Activated gamma-delta T cell treated with anti-CD3 and anti-CD28 coated beads, Interleukin-2, amount 50 U/mL, for 16 hours (primary cell): ENCODE measurements at regions not wholly inside any gene's neighbourhood (a gene's known extent, or its start where the extent isn't known, plus 50 kb on each side); places are given as distances from the start of the nearest gene placed in this dataset.
"Not testable (repeated sequence)": the region's sequence is repeated elsewhere in the genome, so short reads cannot be mapped to it uniquely, and the experiment has no call there.

ENCODE experiments used
- DNase-seq: peaks from one replicate; pipeline ENCODE4 v3.0.0-alpha.2; 2020; ENCODE audit warnings: low read depth

GRCh38 chr5:125865166-125865815 is 557.9 kb upstream of the GRAMD2B start:
- no peak for DNase-seq

- DNase-seq, result no peak
Observed at GRCh38 chr5:125868036-125868435, 555.2 kb upstream of the GRAMD2B start.

DNA sequence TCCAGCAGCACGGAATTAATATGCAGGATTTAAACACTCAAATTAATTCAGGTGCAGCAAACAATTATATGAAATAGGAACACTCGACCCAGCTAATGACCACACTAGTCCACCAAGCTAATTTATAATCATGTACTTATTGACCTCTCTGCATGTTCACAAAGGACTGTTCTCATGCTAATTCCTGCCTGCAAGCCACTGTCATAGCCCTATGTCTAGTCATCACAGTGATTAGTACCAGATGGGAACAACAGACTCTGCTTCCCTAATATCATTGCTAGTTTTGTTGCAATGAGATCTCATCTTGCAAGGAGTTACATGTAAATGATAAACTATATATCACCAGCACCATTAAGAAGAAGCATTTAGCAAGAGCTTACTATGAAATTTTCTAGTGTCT is 553.0 kb upstream of the GRAMD2B start:
- no peak for DNase-seq

DNA sequence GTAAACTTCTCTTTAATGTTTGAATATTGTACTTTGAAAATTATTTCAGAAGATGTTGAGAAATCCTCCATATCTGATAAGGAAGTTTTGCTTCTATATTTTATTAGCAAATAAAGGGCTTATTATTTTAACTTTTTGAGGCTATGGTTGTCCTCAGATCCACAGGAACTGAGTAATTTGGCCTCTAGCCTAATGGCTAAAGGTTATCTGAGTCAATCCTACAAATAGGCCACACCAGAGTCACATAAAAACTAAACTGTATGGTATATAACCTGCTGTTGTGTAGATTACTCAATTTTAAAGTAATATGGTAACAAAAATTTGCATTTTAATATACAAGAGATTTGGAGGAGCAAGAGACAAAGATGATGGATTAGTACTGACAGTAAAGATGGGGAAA is 549.2 kb upstream of the GRAMD2B start:
- DNase-seq, result no peak

GRCh38 chr5:125874717-125875116 is 548.5 kb upstream of the GRAMD2B start:
- no peak for DNase-seq

DNA sequence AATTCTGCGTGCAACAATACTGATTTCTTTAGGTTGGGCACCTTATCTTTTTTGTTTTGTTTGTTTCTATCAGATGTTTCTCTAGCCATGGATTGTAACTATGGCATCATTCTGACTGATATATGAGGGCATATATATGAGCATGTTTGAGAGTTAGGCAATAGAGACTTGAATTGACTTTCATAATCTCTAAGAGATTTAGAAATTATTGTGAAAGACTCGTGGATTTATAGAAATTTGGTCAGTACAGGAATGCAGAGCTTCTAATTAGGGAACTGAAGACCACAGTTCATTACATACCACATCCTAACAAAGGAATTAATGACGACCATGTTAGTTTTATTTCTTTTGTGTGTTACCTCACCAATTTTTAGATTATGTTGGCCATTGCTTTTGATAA is 546.0 kb upstream of the GRAMD2B start:
- DNase-seq, result no peak

GRCh38 chr5:125882061-125882460 is 541.1 kb upstream of the GRAMD2B start:
- no peak for DNase-seq

- DNase-seq, result no peak
Observed at GRCh38 chr5:125883223-125883622, 540.0 kb upstream of the GRAMD2B start.

- no peak for DNase-seq
Observed at GRCh38 chr5:125888358-125888757, 534.9 kb upstream of the GRAMD2B start.

DNA sequence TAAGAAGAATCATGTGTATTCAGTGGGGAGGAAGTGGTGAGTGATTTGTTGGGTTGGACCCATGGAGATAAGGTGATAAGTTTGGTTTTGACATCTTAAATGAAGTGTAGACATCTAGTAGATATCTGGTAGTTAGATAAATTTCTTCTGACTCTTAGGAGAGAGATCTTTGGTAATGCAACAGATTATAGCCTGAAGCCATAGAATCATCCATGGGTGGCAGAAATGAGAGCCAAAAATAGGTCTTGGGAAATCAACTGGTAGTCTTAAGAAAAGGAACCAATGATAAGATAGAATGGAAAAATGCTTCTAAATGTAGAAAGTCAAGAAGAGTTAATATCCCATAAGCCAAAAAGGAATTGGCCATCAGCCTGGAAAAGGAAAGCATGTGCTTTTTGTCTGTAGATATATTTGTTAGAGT is 532.7 kb upstream of the GRAMD2B start:
- no peak for DNase-seq

DNA sequence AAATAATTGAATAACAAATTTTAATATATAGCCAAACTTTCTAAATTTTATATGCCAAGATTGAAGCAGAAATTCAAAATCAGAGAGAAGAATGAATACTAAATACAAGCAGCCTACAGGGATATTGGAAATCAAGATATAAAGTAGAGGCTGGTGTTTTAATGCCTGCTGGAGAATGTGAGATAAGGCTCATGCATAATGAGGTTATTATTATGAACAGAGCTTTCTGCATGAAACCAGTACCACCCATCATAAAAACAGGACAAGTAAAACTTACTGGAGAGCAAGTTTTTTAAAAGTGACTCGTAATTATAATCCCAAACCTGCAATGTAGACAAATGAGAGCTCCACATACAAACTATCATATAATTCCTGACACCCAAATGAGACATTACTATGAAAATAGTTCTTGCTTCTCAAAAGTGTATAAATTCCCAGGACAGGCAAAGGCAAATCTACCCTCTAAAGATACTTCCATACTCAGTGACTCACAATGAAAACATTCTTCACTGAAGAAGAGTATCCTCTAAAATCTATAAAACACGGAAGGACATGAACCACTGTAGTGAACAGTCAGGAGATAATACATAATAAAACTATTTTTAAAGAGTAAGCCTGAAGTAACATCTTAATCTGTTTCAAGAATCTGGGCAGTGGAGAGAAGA is 532.0 kb upstream of the GRAMD2B start:
- no peak for DNase-seq

DNA sequence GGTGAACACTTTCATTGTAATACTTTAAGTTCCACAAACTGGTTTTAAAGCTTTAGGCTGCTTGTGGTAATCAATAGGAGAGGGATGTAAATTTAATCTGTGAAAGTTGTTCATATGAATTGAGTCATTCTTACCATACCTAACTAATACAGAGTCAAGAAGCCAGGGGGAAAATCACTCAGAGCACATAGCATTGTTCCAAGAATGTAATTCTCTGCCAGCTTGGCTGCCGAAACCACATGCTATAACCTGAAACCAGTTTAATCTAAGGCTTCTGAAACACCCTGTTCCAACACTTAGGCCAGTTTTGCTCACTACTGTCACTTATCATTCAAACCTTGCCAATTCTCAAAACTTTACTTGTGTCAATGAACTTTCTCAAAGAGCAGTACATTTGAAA is 528.8 kb upstream of the GRAMD2B start:
- no peak for DNase-seq

DNA sequence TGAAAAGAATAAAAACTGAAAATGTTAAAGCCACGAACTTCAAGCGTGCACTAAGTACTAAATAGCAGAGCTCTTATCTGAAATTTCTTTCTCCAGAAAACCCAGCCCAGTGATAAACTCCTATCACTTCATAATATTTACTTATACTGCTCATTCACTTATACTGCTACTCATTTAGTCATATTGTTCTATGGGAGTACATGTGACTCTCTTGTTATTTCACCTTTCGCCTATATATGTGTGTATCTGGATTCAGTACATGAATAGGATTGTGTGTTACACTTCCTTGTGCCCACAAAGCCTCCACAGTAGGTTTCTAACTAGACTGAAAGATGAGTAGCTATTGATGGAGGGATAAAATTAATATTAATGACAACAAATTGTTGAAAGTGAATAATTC is 526.8 kb upstream of the GRAMD2B start:
- no peak for DNase-seq

DNA sequence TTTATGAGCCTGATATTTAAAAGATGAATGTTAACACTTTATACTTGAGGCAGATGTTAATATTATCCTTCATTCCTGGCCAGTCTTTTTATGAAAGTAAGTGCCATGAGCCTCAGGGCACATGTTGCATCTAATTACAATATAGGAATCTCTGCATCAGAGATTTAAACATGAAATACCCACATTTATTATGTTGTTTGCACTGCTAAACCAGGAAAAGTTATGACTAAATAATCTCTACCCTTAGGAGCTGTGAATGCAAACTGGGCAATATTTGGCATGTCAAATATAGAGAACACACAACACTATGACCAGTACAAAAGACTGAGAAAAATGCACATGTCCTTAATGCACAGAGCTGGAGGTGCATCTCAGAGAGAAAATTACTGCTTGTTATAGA is 526.1 kb upstream of the GRAMD2B start:
- no peak for DNase-seq

DNA sequence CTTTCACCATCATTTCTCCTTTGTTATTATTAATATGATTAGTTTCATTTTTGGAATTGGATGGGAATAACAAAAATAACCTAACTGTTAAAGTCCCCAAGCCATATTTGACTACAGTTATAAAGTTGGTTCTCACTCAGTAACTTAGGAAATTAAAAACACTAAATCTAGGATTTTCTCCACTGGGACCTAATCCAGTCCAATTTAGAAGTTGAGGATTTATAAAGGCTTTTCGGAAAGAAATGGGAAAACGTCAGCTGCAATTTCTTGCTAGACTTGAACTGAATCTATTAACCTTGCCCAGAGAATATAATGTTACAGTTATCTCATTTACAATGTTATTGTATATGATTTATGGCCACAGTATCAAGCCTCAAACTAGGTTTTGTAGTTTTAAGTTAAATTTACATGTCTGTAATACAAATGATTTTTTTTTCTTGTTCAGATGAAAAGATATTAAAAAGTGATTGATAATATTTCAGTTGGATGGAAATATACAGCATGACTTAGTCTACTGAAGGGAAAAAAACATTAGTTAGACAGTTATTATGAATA is 524.3 kb upstream of the GRAMD2B start:
- no peak for DNase-seq

DNA sequence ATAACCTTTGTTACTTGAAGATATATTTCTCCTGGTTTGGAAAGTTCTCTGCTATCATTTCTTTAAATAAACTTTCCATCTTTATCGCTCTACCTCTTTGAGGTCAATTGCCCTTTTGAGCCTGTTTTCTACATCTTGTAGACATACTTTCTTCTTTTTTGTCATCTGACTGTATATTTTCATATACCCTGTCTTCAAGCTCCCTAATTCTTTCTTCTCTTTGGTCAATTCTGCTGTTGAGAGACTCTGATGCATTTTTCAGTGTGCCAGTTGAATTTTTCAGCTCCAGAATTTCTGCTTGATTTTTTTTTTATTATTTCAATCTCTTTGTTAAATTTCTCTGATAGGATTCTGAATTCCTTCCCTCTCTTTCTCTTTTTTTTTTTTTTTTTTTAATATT is 511.2 kb upstream of the GRAMD2B start:
- no peak for DNase-seq

- no peak for DNase-seq
Observed at GRCh38 chr5:125913200-125913599, 510.0 kb upstream of the GRAMD2B start.

DNA sequence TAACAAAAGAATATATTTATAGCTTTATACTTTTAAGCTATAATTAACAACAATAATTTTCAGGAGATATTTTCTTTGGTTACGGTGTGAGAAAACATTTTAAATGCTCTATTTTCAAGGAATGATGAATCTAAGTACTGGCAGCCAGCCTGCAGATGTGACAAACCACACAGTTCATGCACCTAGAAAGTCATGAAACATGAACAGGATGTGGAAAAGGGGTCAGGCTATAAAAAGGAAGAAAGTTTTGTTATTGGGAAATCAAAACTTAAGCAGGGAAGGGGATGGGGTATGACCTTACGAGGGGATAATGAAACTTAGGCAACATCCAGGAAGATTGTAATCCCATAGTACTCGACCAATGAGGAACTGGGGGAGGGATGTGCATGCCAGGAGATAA is 508.7 kb upstream of the GRAMD2B start:
- DNase-seq, result no peak

GRCh38 chr5:125923958-125924357 is 499.3 kb upstream of the GRAMD2B start:
- not testable (repeated sequence) for DNase-seq

GRCh38 chr5:125926172-125926571 is 497.0 kb upstream of the GRAMD2B start:
- no peak for DNase-seq

- DNase-seq, result no peak
Observed at GRCh38 chr5:125928663-125929062, 494.5 kb upstream of the GRAMD2B start.

GRCh38 chr5:125950012-125950615 is 473.1 kb upstream of the GRAMD2B start:
- DNase-seq, result no peak

DNA sequence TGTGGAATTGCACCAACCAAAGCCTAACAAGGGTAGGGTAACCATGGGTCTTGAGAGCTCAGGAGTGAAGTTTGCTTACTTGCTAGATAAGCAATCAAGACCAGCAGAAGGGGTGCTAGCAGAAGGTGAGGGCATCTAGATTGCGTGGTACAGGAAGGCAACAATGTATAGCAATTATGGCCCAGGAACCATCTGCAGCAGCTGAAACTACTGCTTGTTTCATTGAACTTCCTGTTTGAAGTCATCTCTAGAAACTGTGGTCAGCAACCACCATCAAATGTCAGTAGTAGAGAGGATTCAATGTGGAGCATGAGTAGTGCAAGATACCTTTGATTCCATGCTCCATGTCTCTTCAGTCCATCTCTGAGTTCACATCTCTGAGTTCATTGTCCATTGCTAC is 462.1 kb upstream of the GRAMD2B start:
- DNase-seq, result no peak
